Gastroesophageal sphincter (tissue), 4 donors: ENCODE measurements at regions not wholly inside any gene's neighbourhood (a gene's known extent, or its start where the extent isn't known, plus 50 kb on each side); places are given as distances from the start of the nearest gene placed in this dataset.

Experiments
- ATAC-seq: fragments of 150-250 bp; one replicate; pipeline ENCODE4 v1.9.1; 2016; ENCODE audit warnings: mild to moderate bottlenecking, moderate library complexity
- H3K27ac ChIP-seq, 4 donors: fragments of 200-600 bp; sonication (generic) in 3 of 4; 1 replicate in 3 of 4; 2 replicates in 1 of 4; pipeline ENCODE4 v1.5.1; 2016 to 2019
- H3K27me3 ChIP-seq: fragments of 200-600 bp; sonication (generic); one replicate; pipeline ENCODE4 v1.5.1; 2019
- H3K36me3 ChIP-seq, 2 donors: fragments of 200-600 bp; sonication (generic); one replicate each; pipeline ENCODE4 v1.5.1; 2019; ENCODE audit warnings: control low read depth in 1 of 2
- H3K4me1 ChIP-seq, 3 donors: fragments of 200-600 bp; sonication (generic); 1 replicate in 2 of 3; 2 replicates in 1 of 3; pipeline ENCODE4 v1.5.1; 2016 to 2019; ENCODE audit warnings: control low read depth in 2 of 3
- H3K4me3 ChIP-seq, 2 donors: fragments of 200-600 bp; sonication (generic); one replicate each; pipeline ENCODE4 v1.5.1; 2019; ENCODE audit warnings: mild to moderate bottlenecking in 1 of 2, moderate library complexity in 1 of 2
- H3K9me3 ChIP-seq, 3 donors: fragments of 200-600 bp; sonication (generic); one replicate each; pipeline ENCODE4 v1.5.1; 2017 to 2019; ENCODE audit warnings: control low read depth in 2 of 3
- EP300 ChIP-seq: sonication (generic); formaldehyde crosslinking; IDR thresholded peaks from one replicate; pipeline ENCODE4 v1.6.1; 2017; ENCODE audit warnings: antibody characterized with exemption, mild to moderate bottlenecking
- POLR2A ChIP-seq, 2 donors: fragments of 450-650 bp; IDR thresholded peaks; one replicate each; pipeline ENCODE4 v1.6.1; 2017; ENCODE audit warnings: antibody characterized with exemption in 2 of 2, mild to moderate bottlenecking in 2 of 2, moderate library complexity in 1 of 2
- POLR2AphosphoS5 ChIP-seq: sonication (generic); formaldehyde crosslinking; IDR thresholded peaks from one replicate; pipeline ENCODE4 v1.6.1; 2017; ENCODE audit warnings: antibody characterized with exemption
- WGBS, 2 donors: methylation state at CpG; one replicate each; pipeline ENCODE4 v1.1.5; 2018; ENCODE audit warnings: low coverage in 1 of 2; 5-methylcytosine and 5-hydroxymethylcytosine counted together
- TF ChIP-seq, protein P1 (sequence below), 4 experiments: fragments of 200-600 bp in 2 of 4; fragments of 450-650 bp in 2 of 4; sonication (generic) in 1 of 4; IDR thresholded peaks; one replicate each; pipeline ENCODE4 v1.5.1; 2017 to 2019; ENCODE audit warnings: antibody characterized with exemption in 4 of 4, mild to moderate bottlenecking in 2 of 4, moderate library complexity in 2 of 4

DNA sequence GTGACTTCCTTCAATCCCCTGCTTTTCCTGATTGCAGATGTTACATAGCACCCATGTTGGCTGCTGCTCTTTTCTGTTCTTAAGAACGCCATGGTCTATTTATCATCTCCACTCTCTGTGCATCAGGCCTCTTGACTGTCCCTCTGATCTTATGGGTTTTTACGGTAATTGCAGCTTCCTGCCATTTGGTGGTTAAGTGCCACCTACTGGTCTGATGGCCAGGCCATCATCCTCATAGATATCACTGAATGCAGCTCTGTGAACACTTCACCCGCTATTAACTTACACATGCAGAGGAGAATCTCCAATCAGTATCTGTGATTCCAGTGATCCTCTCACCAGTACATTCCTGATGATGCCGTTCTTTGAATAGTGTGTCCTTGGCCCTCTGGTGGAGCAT is 382.4 kb downstream of the TRAM1L1 start:
- ATAC-seq, result no peak
- 61 to 90% methylated on average over 4 of the region's 4 CpGs for WGBS, 2 donors
- Histone ChIP-seq H3K9me3 (peaks cover 0 to 21% (median 0%) of the 10 kb centered on the region in 3 donors), H3K4me3 (no peak overlapping the region), H3K27me3 (no peaks in the 10 kb centered on the region), H3K36me3 (no peaks in the 10 kb centered on the region), H3K27ac (no peak overlapping the region), H3K4me1 (no peaks in the 10 kb centered on the region)
- no peak for TF ChIP-seq POLR2AphosphoS5
- TF ChIP-seq, protein P1, sequence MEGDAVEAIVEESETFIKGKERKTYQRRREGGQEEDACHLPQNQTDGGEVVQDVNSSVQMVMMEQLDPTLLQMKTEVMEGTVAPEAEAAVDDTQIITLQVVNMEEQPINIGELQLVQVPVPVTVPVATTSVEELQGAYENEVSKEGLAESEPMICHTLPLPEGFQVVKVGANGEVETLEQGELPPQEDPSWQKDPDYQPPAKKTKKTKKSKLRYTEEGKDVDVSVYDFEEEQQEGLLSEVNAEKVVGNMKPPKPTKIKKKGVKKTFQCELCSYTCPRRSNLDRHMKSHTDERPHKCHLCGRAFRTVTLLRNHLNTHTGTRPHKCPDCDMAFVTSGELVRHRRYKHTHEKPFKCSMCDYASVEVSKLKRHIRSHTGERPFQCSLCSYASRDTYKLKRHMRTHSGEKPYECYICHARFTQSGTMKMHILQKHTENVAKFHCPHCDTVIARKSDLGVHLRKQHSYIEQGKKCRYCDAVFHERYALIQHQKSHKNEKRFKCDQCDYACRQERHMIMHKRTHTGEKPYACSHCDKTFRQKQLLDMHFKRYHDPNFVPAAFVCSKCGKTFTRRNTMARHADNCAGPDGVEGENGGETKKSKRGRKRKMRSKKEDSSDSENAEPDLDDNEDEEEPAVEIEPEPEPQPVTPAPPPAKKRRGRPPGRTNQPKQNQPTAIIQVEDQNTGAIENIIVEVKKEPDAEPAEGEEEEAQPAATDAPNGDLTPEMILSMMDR (IDR thresholded peaks at IDR 0.05), result no peak
- TF ChIP-seq EP300, result no peak
- no peak for TF ChIP-seq POLR2A (IDR thresholded peaks at IDR 0.05)

DNA sequence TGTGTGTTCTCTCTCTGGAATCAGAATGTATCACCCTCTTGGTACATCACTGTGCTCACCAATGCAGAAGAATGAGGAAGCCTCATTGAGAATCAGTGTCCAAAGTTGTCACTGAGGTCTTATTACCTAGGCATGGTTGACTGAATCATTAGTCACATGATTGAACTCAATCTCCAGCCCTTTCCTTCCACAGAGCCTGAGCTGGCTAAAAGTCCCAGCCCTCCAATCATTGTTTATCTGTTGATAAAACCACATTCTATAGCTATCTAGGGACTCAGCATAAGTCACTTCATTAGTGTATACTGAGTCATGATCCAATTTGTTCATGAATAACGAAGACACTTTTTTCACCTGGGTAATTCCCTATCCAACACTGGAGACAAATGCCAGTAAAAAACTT is 396.8 kb downstream of the TRAM1L1 start:
- Histone ChIP-seq H3K4me3 (no peak overlapping the region), H3K27me3 (no peaks in the 10 kb centered on the region), H3K36me3 (no peaks in the 10 kb centered on the region), H3K27ac (no peak overlapping the region), H3K4me1 (no peaks in the 10 kb centered on the region), H3K9me3 (no peaks in the 10 kb centered on the region)
- ATAC-seq, result no peak
- 71 to 100% methylated on average over 1 of the region's 1 CpG for WGBS, 2 donors
- TF ChIP-seq POLR2AphosphoS5, result no peak
- TF ChIP-seq POLR2A (IDR thresholded peaks at IDR 0.05), result no peak
- TF ChIP-seq EP300, result no peak
- TF ChIP-seq, protein P1 (IDR thresholded peaks at IDR 0.05), result no peak

DNA sequence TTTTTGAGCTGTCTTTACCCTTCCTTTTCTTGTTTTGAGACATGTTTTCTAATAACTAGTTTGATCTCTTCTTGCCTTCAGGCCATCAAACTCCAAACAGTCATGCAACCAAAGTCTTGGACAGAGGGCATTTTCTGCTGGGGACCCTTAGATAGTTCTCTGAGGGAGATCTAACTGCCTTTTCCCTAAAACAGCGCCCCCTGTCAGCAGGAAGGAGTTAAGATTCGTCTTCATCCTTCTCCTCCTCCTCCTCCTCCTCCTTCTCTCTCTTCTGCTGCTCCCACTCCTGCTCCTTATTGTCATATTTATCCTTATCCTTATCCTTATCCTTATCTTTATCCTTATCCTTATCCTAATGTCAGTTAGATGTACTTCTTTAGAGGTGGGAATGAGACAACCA is 417.2 kb downstream of the TRAM1L1 start:
- TF ChIP-seq POLR2AphosphoS5 (no peak), EP300 (no peak)
- H3K9me3 ChIP-seq, result no peaks in the 10 kb centered on the region
- no peak overlapping the region for H3K27ac ChIP-seq
- no peak for ATAC-seq
- H3K36me3 ChIP-seq, result no peaks in the 10 kb centered on the region
- H3K4me1 ChIP-seq, result no peaks in the 10 kb centered on the region
- H3K4me3 ChIP-seq, result no peak overlapping the region
- WGBS, 2 donors, result 31 to 38% methylated on average over 2 of the region's 2 CpGs
- no peaks in the 10 kb centered on the region for H3K27me3 ChIP-seq

DNA sequence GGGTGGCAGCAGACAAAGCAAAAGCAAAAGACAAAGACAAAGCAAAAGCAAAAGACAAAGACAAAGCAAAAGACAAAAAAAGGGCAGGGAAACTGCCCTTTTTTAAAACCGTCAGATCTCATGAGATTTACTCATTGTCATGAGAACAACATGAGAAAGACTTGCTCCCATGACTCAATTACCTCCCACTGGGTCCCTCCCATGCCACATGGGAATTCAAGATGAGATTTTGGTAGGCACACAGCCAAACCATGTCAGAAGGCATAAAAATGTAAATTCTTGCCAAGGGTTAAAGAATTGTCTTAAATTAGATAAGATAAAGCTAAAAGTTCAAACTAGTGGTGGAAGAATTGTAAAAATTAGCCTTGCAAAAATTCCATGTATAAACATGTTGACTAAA is 419.7 kb downstream of the TRAM1L1 start:
- H3K27ac ChIP-seq, result no peak overlapping the region
- TF ChIP-seq POLR2AphosphoS5 (no peak), POLR2A (IDR thresholded peaks at IDR 0.05) (no peak), EP300 (no peak)
- TF ChIP-seq, protein P1 (IDR thresholded peaks at IDR 0.05), result no peak
- no peaks in the 10 kb centered on the region for H3K36me3 ChIP-seq
- no peak for ATAC-seq
- 11 to 79% methylated on average over 1 of the region's 1 CpG for WGBS, 2 donors
- no peaks in the 10 kb centered on the region for H3K4me1 ChIP-seq
- no peak overlapping the region for H3K4me3 ChIP-seq
- no peaks in the 10 kb centered on the region for H3K9me3 ChIP-seq
- no peaks in the 10 kb centered on the region for H3K27me3 ChIP-seq

DNA sequence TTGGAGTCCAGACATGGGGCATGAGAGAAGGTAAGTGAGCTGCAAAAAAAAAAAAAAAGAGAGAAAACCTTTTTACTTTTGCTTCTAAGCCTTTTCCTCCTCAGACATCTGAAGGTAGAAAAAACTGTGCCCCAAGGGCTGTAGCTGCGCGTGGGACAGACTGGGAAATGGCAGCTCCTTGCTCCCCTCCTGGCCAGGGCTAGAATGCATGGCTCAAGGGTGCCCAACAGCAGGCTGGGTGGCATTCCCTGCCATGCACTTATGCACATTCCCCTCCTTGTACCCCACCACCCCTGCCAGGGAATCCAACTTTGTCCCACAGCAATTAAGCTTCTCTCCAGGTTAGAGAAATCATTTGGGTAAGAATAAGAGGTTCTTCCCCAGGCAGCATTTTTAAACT is 421.2 kb downstream of the TRAM1L1 start:
- Histone ChIP-seq H3K27ac (no peak overlapping the region), H3K9me3 (peaks cover 0 to 9% (median 0%) of the 10 kb centered on the region in 3 donors), H3K27me3 (no peaks in the 10 kb centered on the region), H3K4me1 (no peaks in the 10 kb centered on the region), H3K4me3 (no peak overlapping the region), H3K36me3 (no peaks in the 10 kb centered on the region)
- TF ChIP-seq, protein P1 (IDR thresholded peaks at IDR 0.05), result no peak
- TF ChIP-seq POLR2A (IDR thresholded peaks at IDR 0.05) (no peak), EP300 (no peak), POLR2AphosphoS5 (no peak)
- WGBS, 2 donors, result 100% methylated on average over 2 of the region's 2 CpGs; no CpG with 5 or more reads in 1 of the 2 donors
- ATAC-seq, result no peak
